ENCODE measurements at regions not wholly inside any gene's neighbourhood (a gene's known extent, or its start where the extent isn't known, plus 50 kb on each side); places are given as distances from the start of the nearest gene placed in this dataset.

DNA sequence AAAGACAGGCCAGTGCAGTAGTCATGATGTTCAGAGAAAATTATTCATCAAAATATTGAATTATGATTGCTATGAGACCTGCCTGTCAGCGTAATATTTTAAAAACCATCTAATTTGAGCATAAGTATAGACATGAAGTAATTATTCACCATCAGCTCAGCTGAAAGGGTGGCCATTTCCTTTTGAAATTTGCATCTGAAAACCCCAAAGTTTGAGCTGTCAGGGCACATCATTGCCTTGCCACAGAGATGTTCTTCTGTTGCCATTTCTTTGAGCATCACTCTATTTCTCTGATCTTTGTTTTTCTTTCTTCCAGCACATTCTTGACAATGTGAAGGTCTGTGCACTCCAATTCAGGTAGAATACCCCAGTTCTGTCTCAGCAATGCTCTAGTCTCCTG is 147.5 kb upstream of the RHOBTB1 start:
- no peak for DNase-seq (ENCODE audit: low spot score)

DNA sequence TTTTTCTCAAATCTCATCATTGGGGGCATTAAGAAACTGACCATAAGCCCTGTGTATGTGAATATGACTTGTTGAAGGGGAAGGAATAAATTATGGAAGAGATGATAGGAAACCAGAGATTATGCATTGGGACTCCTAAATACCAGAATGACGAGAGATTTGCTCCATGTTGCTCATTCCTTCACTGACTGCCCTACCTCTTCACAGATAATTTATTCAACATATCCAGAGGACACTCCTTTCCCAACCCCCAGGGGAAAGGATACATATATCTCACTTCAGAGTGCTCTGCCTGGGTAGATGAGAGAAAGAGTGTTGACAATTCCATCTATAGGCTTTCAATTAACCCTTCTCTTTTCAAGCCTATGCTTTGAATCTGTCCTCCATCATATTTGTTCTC is 145.3 kb upstream of the RHOBTB1 start:
- no peak for DNase-seq (ENCODE audit: low spot score)

DNA sequence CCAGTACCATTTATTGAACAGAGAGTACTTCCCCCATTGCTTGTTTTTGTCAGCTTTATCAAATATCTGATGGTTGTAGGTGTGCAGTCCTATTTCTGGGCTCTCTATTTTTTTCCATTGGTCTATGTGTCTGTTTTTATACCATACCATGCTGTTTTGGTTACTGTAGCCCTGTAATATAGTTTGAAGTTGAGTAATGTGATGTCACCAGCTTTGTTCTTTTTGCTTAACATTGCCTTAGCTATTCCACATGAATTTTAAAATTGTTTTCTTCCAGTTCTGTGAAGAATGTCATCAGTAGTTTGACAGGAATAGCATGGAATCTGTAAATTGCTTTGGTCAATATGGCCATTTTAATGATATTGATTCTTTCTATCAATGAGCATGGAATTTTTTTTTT is 140.5 kb upstream of the RHOBTB1 start:
- no peak for DNase-seq (ENCODE audit: low spot score)

DNA sequence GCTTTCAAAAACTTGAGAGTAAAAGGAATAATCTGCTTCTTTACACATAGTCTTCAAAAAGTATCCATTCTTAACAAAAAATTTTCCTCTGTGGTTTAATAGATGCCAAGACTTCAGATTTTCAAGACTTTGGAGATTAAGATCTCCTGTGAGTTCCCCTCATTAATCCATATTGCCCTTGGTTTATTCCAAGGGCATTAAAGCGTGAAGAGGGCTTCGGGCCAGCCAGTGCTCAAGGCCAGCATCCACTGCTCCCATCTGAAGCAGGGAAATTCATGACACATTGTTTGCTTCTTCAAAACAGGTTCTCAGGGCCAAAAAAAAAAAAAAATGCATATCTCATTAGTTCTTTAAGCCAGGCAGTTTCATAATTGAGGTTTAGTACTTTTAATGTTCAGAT is 137.3 kb upstream of the RHOBTB1 start:
- no peak for DNase-seq (ENCODE audit: low spot score)

DNA sequence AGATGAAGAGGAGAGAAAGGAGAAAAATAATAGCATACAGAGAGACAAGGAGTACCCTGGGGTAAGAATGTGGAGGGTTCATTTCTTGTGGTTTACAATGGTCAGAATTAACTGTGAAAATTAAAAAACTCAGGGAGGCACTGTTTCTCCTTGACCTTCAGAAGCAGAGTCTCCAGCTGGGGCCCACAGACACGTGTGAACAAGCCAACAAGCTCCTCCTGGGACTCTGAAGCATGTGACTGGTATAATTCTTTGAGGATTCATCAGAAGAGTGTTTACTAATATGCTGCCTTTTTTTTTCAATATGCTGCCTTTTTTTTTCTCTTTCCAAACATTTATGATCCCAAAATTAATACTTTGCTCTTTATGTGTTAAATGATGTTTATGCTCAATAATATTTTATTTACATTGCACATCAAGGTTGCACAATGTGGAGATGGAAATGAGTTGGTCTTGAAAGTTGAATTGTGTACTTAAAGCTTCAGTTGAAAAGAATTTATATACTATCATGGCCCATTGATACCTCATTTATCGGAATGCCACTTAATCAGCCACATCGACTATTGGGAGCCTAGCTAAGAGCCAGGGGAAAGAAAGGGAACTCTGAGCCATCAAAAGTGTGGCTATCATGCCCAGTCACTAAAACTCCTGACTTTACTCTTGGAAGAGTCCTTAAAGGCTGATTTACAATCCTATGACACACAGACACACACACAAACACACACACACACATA is 134.7 kb upstream of the RHOBTB1 start:
- no peak for DNase-seq (ENCODE audit: low spot score)

DNA sequence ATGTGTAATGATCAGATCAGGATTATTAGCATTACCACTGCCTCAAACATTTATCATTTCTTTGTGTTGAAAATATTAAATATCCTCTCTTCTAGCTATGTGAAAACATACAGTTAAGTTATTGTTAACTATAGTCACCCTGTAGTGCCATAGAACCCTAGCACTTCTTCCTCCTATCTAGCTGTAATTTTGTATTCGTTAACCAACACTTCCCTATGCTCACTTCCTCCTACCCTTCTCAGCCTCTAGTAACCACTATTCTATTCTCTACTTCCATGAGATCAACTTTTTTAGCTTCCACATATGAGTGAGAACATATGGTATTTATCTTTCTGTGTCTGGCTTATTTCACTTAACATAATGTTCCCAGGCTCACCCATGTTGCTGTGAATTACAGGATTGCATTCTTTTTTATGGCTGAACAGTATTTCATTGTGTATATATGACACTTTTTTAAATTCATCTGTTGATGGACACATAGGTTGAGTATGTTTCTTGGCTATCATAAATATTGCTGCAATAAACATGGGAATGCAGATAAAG is 132.7 kb upstream of the RHOBTB1 start:
- no peak for DNase-seq (ENCODE audit: low spot score)

DNA sequence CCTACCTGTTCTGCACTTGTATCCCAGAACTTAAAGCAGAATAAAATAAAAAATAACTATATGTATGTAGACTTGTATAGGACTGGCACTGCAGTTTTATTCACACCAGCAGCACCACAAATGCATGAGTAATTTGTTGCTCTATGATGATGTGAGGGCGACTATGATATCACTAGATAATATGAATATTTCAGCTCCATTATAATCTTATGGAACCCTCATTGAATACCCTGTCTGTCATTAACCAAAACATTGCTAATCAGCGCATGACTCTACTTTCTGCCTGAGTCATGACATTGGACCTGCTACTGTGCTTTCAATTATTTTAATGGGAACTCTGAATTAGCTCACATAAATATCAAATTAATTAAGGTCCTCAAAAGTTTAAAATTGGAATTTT is 129.4 kb upstream of the RHOBTB1 start:
- no peak for DNase-seq (ENCODE audit: low spot score)

DNA sequence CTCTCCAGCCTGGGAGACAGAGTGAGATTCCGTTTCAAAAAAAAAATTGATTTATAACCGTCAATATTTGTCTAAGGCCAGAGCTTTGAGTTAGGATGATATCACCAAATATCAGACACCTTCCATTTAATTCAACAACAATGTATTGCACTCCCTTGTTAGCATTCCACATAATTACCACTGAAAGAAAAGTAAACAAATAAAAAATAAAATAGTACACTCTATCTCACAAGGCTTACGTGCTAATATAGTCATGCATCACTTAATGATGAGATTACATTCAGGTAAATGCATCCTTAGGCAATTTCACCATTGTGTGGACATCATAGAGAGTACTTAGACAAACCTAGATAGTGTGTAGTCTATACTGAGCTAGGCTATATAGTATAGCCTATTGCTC is 127.6 kb upstream of the RHOBTB1 start:
- DNase-seq (ENCODE audit: low spot score): no peak

DNA sequence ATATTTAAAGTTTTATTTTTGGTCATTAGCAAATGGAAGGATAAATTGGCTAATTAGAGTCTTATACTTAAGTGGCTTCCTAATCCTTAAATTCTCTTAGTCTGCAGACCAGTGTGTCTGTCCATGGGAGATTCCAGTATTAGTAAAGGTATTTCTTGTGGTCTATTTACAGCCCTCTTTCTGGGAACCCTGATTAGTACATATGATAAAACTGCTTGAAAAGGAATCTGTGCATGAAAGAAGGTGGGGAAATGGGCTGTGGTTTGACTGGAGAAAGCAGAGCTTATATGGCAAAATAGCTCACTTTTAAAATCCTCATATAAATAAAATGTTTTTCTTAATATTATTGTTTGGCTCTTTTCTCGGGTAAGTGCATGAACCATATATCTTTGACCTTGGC is 124.5 kb upstream of the RHOBTB1 start:
- DNase-seq (ENCODE audit: low spot score): no peak

DNA sequence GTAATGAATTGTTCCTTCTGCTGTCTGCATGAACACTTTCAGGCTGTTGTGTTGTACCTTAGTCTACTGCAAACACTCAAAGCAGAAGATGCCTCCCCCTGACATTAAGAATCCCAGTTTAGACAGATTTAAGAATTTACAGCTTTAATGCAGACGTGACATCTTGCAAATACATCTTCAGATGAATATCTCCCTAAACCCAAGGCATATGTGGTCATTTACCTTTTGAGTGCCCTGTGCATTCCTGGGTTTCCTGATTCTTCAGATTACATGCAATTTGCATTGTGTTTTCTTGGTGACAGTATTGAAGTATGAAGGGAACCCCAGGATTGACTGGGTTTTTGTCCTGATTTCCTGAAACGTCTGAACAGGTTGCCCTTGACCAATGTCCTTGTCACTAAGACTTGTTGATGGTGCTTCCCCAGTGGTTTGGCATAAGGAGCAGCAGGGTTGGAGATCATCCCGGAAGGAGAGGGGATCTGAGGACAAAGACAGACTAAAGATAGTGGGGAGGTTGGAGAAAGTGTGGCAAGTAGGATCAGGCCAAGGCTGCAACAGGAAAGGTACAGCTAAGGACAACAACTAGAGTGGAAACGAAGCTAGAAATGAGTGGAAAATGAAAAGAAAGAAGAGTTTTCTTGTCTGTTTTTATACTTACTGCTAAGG is 123.8 kb upstream of the RHOBTB1 start:
- no peak for DNase-seq (ENCODE audit: low spot score)

DNA sequence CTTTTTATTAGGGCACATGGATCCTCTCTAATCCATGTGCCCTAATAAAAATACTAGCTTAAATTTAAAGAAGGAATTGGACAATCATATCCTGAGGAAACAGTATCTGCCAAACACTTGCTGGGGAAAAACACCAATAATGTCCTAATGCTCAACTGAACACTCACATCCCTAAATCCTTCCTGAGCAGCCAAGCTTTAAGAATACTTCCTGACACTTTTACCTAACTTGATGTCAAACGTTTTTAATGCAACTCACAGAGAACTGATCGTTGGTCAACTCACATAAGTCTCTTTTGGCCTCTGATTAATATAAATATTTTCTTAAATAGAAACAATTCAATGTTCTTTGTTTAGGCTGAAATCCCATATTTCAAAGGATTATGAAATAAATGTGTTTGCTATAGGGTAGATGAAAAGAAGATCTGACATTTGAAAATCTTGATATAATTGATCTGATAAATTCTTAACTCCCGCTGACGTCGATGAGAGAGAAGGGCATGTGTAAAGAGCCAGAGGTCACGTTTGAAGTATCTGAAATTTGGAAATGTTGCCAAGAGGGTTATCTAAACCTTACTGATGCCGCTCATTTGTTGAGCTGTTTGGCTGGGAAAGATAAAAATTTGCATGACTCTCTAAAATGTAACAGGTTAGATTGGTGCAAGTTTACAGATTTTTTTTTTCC is 122.8 kb upstream of the RHOBTB1 start:
- no peak for DNase-seq (ENCODE audit: low spot score)

DNA sequence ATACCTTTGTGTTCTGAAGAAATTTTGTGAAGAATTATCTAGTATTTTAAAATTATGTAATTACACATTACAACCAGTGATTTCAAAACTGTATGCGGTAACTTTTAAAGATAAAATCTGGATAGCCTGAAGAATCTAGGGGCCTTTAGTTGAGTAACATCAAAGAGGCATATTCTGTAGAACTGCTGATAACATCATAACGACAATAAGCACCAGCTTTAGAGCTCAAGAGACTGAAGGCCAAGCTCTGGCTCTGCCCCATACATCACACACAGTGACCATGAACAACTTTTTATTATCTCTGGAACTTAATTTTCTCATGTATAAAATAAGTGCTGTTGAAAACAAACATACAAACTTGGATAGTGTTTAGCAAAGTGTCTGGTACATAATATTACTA is 121.1 kb upstream of the RHOBTB1 start:
- no peak for DNase-seq (ENCODE audit: low spot score)

DNA sequence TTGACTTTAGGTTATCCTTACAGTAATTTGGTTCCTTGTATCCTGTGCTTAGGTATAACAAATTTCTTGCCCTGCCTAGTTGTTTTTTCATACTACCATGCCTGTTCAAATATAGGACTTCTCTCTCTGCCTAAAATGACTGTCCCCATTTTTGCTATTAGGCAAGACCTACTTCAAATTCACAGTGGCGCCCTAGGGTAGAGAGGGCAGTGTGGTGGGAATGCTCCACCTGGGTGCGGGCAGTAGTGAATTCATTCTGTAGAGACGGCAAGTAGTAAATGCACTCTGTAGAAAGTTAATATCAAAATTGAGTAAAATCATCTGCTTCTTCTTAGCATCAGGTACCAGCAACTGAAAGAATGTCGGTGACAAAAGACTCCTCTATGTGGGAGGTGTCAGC is 120.4 kb upstream of the RHOBTB1 start:
- no peak for DNase-seq (ENCODE audit: low spot score)

DNA sequence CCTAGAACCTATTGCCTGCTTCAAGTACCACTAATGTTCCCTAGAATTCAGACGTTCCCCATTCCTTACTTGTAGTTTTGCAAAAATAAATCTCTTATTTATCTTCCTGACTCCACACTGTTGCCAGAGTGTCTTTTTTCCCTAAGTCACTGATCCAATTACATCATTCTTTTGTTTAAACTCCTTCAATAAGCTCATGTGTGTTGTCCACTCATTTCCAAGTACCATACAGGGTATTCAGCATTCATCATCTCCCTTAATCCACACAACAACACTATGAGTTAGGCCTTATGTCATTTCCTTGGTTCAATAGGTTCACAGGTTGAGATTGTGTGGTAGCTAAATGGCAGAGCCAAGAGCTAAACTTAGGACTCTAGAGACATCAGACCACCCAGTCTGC is 119.9 kb upstream of the RHOBTB1 start:
- no peak for DNase-seq (ENCODE audit: low spot score)

DNA sequence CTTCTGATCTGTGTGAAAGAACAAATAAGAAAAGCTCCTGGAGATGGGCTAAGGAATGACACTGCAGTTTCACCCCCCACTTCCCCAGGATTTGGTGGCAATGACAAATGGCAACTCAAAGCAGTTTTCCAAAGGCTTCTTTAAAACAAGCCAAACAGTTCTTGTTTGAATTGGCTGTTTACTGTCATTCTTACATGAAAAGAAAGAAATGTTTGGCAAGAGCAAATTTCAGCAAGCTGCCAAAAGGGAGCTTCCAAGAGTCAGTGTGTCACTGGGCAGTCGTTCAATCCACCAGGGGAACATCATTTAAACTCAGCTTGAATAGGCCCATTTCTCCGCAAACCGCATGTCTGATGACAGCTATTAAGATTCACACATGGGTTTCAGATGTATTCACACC is 119.0 kb upstream of the RHOBTB1 start:
- DNase-seq (ENCODE audit: low spot score): no peak

DNA sequence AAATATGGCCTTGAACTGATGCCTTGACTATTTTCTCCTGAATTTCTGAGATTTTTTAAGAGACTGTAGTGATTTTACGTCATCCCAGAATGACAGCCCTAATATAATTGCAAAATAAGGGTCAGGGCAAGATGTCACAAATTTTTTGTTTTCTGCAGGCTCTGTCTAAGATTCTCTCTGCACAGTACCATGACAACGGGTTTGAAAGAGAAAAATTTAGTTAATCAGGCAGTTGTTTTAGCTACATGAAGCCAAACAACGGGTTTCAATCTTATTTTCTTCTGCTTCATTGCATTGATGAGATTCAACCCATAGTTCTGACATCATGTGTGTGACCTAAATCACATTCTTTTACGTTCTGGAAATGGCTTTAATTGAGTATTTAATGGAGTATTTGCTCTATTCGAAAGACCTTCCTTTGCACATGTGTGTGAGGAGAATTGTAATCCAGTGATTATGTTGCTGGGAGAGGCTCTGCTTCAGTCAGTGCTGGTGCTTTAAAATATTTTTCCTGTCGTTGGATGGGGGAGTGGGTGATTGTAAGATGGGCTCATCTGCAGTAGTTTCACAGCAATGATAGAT is 118.0 kb upstream of the RHOBTB1 start:
- no peak for DNase-seq (ENCODE audit: low spot score)

DNA sequence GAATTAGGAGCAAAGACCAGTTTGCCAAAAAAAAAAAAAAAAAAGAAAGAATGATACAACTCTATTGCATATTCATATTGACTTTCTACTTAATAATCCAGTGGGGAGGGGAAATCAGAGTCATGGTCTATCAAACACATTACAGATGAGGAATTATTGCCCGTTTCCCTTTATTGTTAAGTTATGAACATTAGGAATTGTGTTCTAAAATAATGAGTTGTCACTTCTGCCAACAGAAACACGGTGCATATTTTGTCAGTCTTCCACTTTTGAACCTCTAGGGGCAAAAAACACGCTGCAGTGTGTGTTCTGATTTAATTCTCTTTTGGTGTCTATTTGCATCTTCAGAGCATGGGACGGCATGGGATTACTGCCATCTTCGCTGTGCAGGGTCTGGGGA is 115.7 kb upstream of the RHOBTB1 start:
- DNase-seq (ENCODE audit: low spot score): no peak

DNA sequence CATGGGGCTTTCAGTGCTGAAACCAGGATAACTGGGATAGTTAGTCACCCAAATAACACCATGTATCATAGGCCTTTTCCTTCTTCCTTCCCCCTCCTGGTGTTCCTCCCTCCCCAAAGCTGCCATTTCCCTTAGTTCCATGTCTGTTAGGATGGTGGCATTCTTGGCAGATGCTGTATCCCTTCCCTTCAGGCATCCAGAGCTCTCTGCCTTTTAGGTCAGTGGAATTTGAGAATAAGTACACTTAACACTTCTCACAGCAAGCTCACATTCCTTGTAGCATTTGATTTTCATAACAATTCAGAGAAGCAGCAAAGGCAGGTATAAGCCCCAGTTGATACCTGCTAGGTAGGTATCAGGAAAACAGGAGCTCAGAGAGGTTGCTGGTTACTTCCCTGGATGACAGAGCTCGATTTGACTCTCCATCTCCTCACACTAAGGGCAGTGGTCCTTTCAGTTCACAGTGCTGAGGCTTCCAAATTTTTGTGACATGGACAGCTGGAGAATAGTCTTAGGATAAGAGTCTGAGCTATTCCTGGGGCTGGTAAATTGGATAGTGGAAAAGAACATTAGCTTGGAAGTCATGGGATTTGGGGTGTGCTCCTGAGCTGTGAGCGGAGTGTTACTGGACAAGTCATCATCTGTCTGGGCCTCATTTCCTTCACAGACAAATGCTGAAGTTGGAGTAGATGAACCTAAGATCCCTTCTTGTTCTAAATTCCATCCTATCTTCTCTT is 108.7 kb upstream of the RHOBTB1 start:
- DNase-seq (ENCODE audit: low spot score): no peak

DNA sequence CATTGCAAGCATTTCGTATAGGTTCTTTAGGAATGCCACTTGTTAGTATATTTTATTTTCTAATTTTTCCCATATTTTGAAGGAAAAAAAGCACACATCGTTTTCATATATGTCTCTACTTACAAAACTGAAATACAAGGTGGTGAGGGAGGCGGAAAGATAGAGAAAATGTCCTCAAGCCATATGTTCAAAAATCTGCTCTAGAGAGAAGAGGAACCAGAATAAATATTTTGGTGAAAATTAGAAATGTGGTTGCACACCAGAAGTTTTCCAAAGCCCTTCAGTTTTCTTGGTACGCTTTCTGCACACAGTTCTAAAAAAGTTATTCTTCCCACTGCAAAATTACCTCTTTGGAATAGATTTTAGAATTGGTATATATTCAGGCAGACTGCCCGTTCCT is 107.4 kb upstream of the RHOBTB1 start:
- DNase-seq (ENCODE audit: low spot score): no peak

DNA sequence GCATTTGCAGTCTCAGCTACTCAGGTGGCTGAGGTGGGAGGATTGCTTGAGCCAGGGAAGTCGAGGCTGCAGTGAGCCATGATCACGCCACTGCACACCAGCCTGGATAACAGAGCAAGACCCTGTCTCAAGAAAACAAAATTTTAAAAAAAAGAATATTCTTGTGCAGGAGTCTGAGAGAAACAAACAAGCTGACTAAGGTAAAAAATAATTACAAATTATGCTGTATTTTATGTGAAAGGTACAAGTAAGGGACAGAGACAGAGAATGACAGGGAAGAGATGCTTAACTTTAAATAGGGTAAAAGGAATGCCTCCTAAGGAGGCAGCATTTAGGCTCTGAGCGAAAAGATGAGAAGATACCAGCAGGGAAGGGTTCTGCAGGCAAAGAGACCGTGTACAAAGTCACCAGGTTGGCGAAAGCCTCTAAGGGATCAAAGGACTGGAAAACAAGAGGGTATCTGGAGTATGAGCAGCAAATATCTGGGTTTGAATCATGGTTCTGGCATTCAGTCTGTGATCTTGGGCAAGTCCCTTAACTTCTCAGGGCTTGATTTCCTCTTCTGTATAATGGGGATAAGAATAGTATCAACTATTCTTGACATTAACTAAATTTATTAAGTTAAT is 106.2 kb upstream of the RHOBTB1 start:
- DNase-seq (ENCODE audit: low spot score): no peak

DNA sequence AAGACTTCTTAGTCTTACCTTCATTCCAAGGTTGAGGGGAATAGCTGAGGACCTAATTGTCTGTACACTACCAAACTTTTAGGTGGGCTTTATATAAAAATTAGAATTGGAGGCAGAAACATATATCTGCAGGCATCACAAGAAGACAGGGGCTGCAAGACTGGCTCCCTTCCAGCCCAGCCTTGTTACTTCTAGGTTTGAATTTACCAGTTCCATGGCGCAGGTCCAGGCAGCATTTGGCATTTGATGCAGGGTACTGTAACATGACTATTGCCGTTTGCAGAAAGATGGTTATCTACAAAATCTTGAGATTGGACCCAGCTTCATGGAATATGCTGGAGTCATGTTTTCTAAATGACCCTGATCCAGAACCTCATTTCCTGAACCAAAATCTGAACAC is 105.4 kb upstream of the RHOBTB1 start:
- no peak for DNase-seq (ENCODE audit: low spot score)

All from COLO829 (cell line).